Endothelial cell of umbilical vein (primary cell): ENCODE measurements at regions not wholly inside any gene's neighbourhood (a gene's known extent, or its start where the extent isn't known, plus 50 kb on each side); places are given as distances from the start of the nearest gene placed in this dataset.

Experiments
- BruUV-seq: library from RNA; stranded (reverse); fragments of 400-500 nt; replicated peaks from 2 replicates; lab custom pipeline; 2021; lab: Mats Ljungman, UMichigan
- CTCF ChIA-PET: fragments of 300-600, 350-600 bp; sonication (Branson Sonifier 250); formaldehyde crosslinking; loops from one replicate; lab custom pipeline; 2021; ENCODE audit warnings: antibody characterized with exemption, inconsistent platforms; lab: Charles Lee
- POLR2A ChIA-PET: fragments of 300-600, 350-600 bp; sonication (Branson Sonifier 250); formaldehyde crosslinking; loops from one replicate; lab custom pipeline; 2021; ENCODE audit warnings: antibody characterized with exemption, inconsistent platforms; lab: Charles Lee
- DNase-seq: peaks from one replicate; pipeline ENCODE4 v3.0.0-alpha.2; 2011; ENCODE audit warnings: low read depth, low spot score
- FAIRE-seq: peaks from 2 replicates; lab custom pipeline; 2011; peaks lifted over from hg19 to GRCh38; lab: Jason Lieb, UNC
- H2AFZ ChIP-seq: 2 replicates; pipeline ENCODE4 v1.6.0; 2012; ENCODE audit warnings: low read depth, low read length, control low read depth, inconsistent platforms
- H3K27ac ChIP-seq: 2 replicates; pipeline ENCODE4 v1.5.1; 2011; ENCODE audit warnings: low read depth, mild to moderate bottlenecking, control low read depth, low read length, moderate library complexity; ENCODE audit not compliant: insufficient read depth
- H3K27me3 ChIP-seq, 2 experiments: 2 replicates each; pipeline versions ENCODE4 v1.6.0 to v1.6.1; 2011; ENCODE audit warnings: low read length in 2 of 2, mixed read lengths in 1 of 2; ENCODE audit not compliant: control insufficient read depth in 2 of 2, insufficient read depth in 2 of 2
- H3K36me3 ChIP-seq, 2 experiments: 2 replicates in 1 of 2; 3 replicates in 1 of 2; pipeline ENCODE4 v1.5.1; 2011; ENCODE audit warnings: low read length in 2 of 2, mild to moderate bottlenecking in 1 of 2, moderate library complexity in 1 of 2; ENCODE audit not compliant: control insufficient read depth in 2 of 2, insufficient read depth in 2 of 2; ENCODE audit errors: extremely low read depth in 1 of 2
- H3K4me1 ChIP-seq: 3 replicates; pipeline ENCODE4 v1.5.1; 2011; ENCODE audit warnings: mild to moderate bottlenecking, low read length; ENCODE audit not compliant: control insufficient read depth, insufficient read depth; ENCODE audit errors: extremely low read depth
- H3K4me2 ChIP-seq: 2 replicates; pipeline ENCODE4 v1.6.1; 2011; ENCODE audit warnings: low read length, control low read depth, mixed read lengths; ENCODE audit not compliant: insufficient read depth
- H3K4me3 ChIP-seq, 3 experiments: fragments of 200-600 bp in 1 of 3; sonication (generic), shearing (Covaris generic) in 1 of 3; replicated peaks in 1 of 3; 2 replicates each; pipeline ENCODE4 v1.5.1; 2011 to 2016; ENCODE audit warnings: control low read depth in 3 of 3, low read length in 3 of 3, mild to moderate bottlenecking in 2 of 3, inconsistent platforms in 1 of 3, low read depth in 1 of 3, moderate library complexity in 1 of 3; ENCODE audit not compliant: insufficient read depth in 1 of 3
- H3K79me2 ChIP-seq: 2 replicates; pipeline ENCODE4 v1.6.0; 2012; ENCODE audit warnings: low read length, inconsistent platforms; ENCODE audit not compliant: control insufficient read depth, insufficient read depth
- H3K9ac ChIP-seq: replicated peaks from 2 replicates; pipeline ENCODE3; 2011; ENCODE audit warnings: low read length, control low read depth; ENCODE audit not compliant: insufficient read depth; ENCODE audit errors: extremely low read depth
- H3K9me1 ChIP-seq: replicated peaks from 3 replicates; pipeline ENCODE4 v1.6.0; 2011; ENCODE audit warnings: mild to moderate bottlenecking, low read length; ENCODE audit not compliant: control insufficient read depth, insufficient read depth; ENCODE audit errors: extremely low read depth
- H3K9me3 ChIP-seq: replicated peaks from 2 replicates; pipeline ENCODE4 v1.5.1; 2012; ENCODE audit warnings: low read length, inconsistent platforms; ENCODE audit not compliant: control insufficient read depth, insufficient read depth
- H4K20me1 ChIP-seq: replicated peaks from 2 replicates; pipeline ENCODE3; 2011; ENCODE audit warnings: mild to moderate bottlenecking, low read length; ENCODE audit not compliant: control insufficient read depth, insufficient read depth; ENCODE audit errors: extremely low read depth
- CTCF ChIP-seq, 2 donors: IDR thresholded peaks; 1 replicate in 1 of 2; 2 replicates in 1 of 2; pipeline ENCODE4 v1.5.1; 2011; ENCODE audit warnings: low read length in 2 of 2, mild to moderate bottlenecking in 2 of 2, moderate library complexity in 2 of 2, control low read depth in 1 of 2, inconsistent platforms in 1 of 2, low read depth in 1 of 2; ENCODE audit not compliant: insufficient read depth in 1 of 2; ENCODE audit errors: extremely low read depth in 1 of 2
- EZH2 ChIP-seq: IDR thresholded peaks from 2 replicates; pipeline ENCODE4 v1.6.1; 2012; ENCODE audit warnings: borderline replicate concordance, low read depth, mild to moderate bottlenecking, moderate library complexity, low read length, inconsistent platforms; ENCODE audit not compliant: severe bottlenecking
- FOS ChIP-seq: IDR thresholded peaks from 2 replicates; pipeline ENCODE4 v1.6.1; 2011; ENCODE audit warnings: mild to moderate bottlenecking, low read length, moderate library complexity, borderline replicate concordance; ENCODE audit not compliant: insufficient read depth
- GATA2 ChIP-seq: IDR thresholded peaks from 2 replicates; pipeline ENCODE4 v1.7.0; 2011; ENCODE audit warnings: low read depth, mild to moderate bottlenecking, moderate library complexity, mixed read lengths, low read length; ENCODE audit not compliant: insufficient read length, insufficient read depth
- JUN ChIP-seq: IDR thresholded peaks from 2 replicates; pipeline ENCODE4 v1.6.1; 2011; ENCODE audit warnings: borderline replicate concordance, low read depth; ENCODE audit not compliant: insufficient read length, insufficient read depth
- MAX ChIP-seq: IDR thresholded peaks from 2 replicates; pipeline ENCODE4 v1.6.1; 2011; ENCODE audit not compliant: insufficient read depth, insufficient read length
- MYC ChIP-seq: IDR thresholded peaks from one replicate; pipeline ENCODE4 v1.6.1; 2011; ENCODE audit warnings: mild to moderate bottlenecking, low read depth, low read length
- POLR2A ChIP-seq: IDR thresholded peaks from 2 replicates; pipeline ENCODE4 v1.6.1; 2012; ENCODE audit warnings: low read depth, mild to moderate bottlenecking, control low read depth, low read length
- POLR2AphosphoS5 ChIP-seq: IDR thresholded peaks from 2 replicates; pipeline ENCODE4 v1.6.1; 2012; ENCODE audit warnings: low read depth, mild to moderate bottlenecking, control low read depth, low read length, moderate library complexity; ENCODE audit not compliant: insufficient read depth
- dilution Hi-C: fragments of 300-500 bp; cut with MboI; formaldehyde crosslinking; loops from one replicate; pipeline ENCODE4 v1.15.0; 2019; ENCODE audit warnings: low sequenced_read_pairs; ENCODE audit not compliant: extremely low pct_ligation_motif_present
- intact Hi-C: fragments of 100-400 bp; cut with micrococcal nuclease; formaldehyde crosslinking; loops from one replicate; pipeline ENCODE4 v1.10.0; 2022

- intact Hi-C loops (no loop called here), dilution Hi-C loops (no loop called here)
- no peak for DNase-seq
- no TSS peak for BruUV-seq
- no peaks in the 10 kb centered on the region for H4K20me1 ChIP-seq
- no peaks in the 10 kb centered on the region for H3K9me1 ChIP-seq
- no peak overlapping the region for H3K4me3 ChIP-seq
- ChIA-PET CTCF (no interaction called here), POLR2A (no interaction called here)
- H3K27me3 ChIP-seq: no peaks in the 10 kb centered on the region
- no peak overlapping the region for H2AFZ ChIP-seq
- H3K4me2 ChIP-seq: no peak overlapping the region
- no peak overlapping the region for H3K9ac ChIP-seq
- H3K9me3 ChIP-seq: no peaks in the 10 kb centered on the region
- no peaks in the 10 kb centered on the region for H3K36me3 ChIP-seq
- no peaks in the 10 kb centered on the region for H3K79me2 ChIP-seq
- H3K27ac ChIP-seq: no peak overlapping the region
- TF ChIP-seq POLR2AphosphoS5: no peak
- TF ChIP-seq JUN: no peak
- H3K4me1 ChIP-seq: no peaks in the 10 kb centered on the region
- FAIRE-seq: no peak
Measured at GRCh38 chr7:41199136-41199535, 503.8 kb downstream of the INHBA start.

GRCh38 chr7:41198502-41198901 is 504.4 kb downstream of the INHBA start:
- intact Hi-C loops: no loop called here
- Histone ChIP-seq H3K36me3 (no peaks in the 10 kb centered on the region), H3K9me3 (no peaks in the 10 kb centered on the region), H3K79me2 (no peaks in the 10 kb centered on the region), H3K4me1 (no peaks in the 10 kb centered on the region), H3K9me1 (no peaks in the 10 kb centered on the region), H3K9ac (no peak overlapping the region), H3K27ac (no peak overlapping the region), H3K4me3 (no peak overlapping the region), H2AFZ (no peak overlapping the region), H3K27me3 (no peaks in the 10 kb centered on the region), H3K4me2 (no peak overlapping the region), H4K20me1 (no peaks in the 10 kb centered on the region)
- no peak for TF ChIP-seq CTCF (IDR thresholded peaks at IDR 0.05; ENCODE audit: extremely low read depth in 1 of 2, insufficient read depth in 1 of 2, low read depth in 1 of 2, low read length in 2 of 2)
- TF ChIP-seq MYC: no peak
- no peak for TF ChIP-seq MAX
- TF ChIP-seq EZH2: no peak
- no peak for TF ChIP-seq JUN
- no peak for TF ChIP-seq GATA2
- no peak for TF ChIP-seq FOS
- TF ChIP-seq POLR2A: no peak
- TF ChIP-seq POLR2AphosphoS5: no peak
- BruUV-seq: no TSS peak
- ChIA-PET POLR2A (no interaction called here), CTCF (interaction anchor here (0.7 kb wide), 1 partner anchor 10 kb away, joined by 3 read pairs; no protein-coding TSS in a partner anchor)
- no peak for DNase-seq
- dilution Hi-C loops: no loop called here
- FAIRE-seq: no peak
